HCT116 (cell line): ENCODE measurements at regions not wholly inside any gene's neighbourhood (a gene's known extent, or its start where the extent isn't known, plus 50 kb on each side); places are given as distances from the start of the nearest gene placed in this dataset.

Experiments used
- CTCF ChIP-seq, 3 experiments: fragments of 200-600 bp in 1 of 3; sonication (generic) in 1 of 3; IDR thresholded peaks in 2 of 3; conservative IDR thresholded peaks in 1 of 3; 2 replicates each; pipeline ENCODE4 v1.5.1; 2012 to 2017; ENCODE audit warnings: low read depth in 2 of 3, low read length in 2 of 3, antibody characterized with exemption in 1 of 3, borderline replicate concordance in 1 of 3, control low read depth in 1 of 3, mild to moderate bottlenecking in 1 of 3, mixed read lengths in 1 of 3, mixed run types in 1 of 3, moderate library complexity in 1 of 3; ENCODE audit not compliant: insufficient read depth in 1 of 3
- EGR1 ChIP-seq: IDR thresholded peaks from 2 replicates; pipeline ENCODE4 v1.6.1; 2012; ENCODE audit warnings: low read depth
- EZH2 ChIP-seq: fragments of 200-600 bp; sonication (generic); IDR thresholded peaks from 2 replicates; pipeline ENCODE4 v1.6.1; 2017; ENCODE audit warnings: antibody characterized with exemption, mixed run types
- EZH2phosphoT487 ChIP-seq: fragments of 200-600 bp; IDR thresholded peaks from 2 replicates; pipeline ENCODE4 v1.6.1; 2018; ENCODE audit warnings: antibody characterized with exemption, borderline replicate concordance
- JUND ChIP-seq: IDR thresholded peaks from 2 replicates; pipeline ENCODE4 v1.6.1; 2012
- POLR2A ChIP-seq: IDR thresholded peaks from 2 replicates; pipeline ENCODE4 v1.7.0; 2011; ENCODE audit warnings: borderline replicate concordance; ENCODE audit not compliant: insufficient read depth, insufficient read length; ENCODE audit errors: extremely low read depth
- POLR2AphosphoS5 ChIP-seq: IDR thresholded peaks from 2 replicates; pipeline ENCODE4 v1.6.1; 2011; ENCODE audit warnings: mild to moderate bottlenecking, low read depth, low read length, moderate library complexity
- RAD21 ChIP-seq: IDR thresholded peaks from 2 replicates; pipeline ENCODE4 v1.6.1; 2012; ENCODE audit warnings: low read depth, mild to moderate bottlenecking
- SP1 ChIP-seq: IDR thresholded peaks from 2 replicates; pipeline ENCODE4 v1.6.1; 2012; ENCODE audit warnings: low read depth
- SRF ChIP-seq: IDR thresholded peaks from 2 replicates; pipeline ENCODE4 v1.6.1; 2012; ENCODE audit warnings: low read depth
- TCF7L2 ChIP-seq: IDR thresholded peaks from 2 replicates; pipeline ENCODE4 v1.7.0; 2011; ENCODE audit warnings: borderline replicate concordance, inconsistent platforms; ENCODE audit not compliant: insufficient read depth, insufficient read length; ENCODE audit errors: extremely low read depth

GRCh38 chr2:128901572-128902391, 583.1 kb upstream of the HS6ST1 start:
- TF ChIP-seq POLR2A (no peak), EZH2 (no peak), CTCF (IDR thresholded peaks at IDR 0.05 in 2 of 3, conservative IDR thresholded peaks at IDR 0.05 in 1 of 3; ENCODE audit: borderline replicate concordance in 1 of 3, insufficient read depth in 1 of 3, low read depth in 2 of 3, low read length in 2 of 3) (no peak), JUND (no peak), TCF7L2 (no peak), SRF (no peak), SP1 (no peak), EZH2phosphoT487 (no peak), EGR1 (no peak), RAD21 (no peak), POLR2AphosphoS5 (no peak)
